Tibial artery (tissue), 4 donors: ENCODE measurements at regions not wholly inside any gene's neighbourhood (a gene's known extent, or its start where the extent isn't known, plus 50 kb on each side); places are given as distances from the start of the nearest gene placed in this dataset.
"Not testable (repeated sequence)": the region's sequence is repeated elsewhere in the genome, so short reads cannot be mapped to it uniquely, and the experiment has no call there.

Experiments
- DNase-seq, 2 donors: peaks; one replicate each; pipeline ENCODE4 v3.0.0-alpha.2; 2019
- H3K27ac ChIP-seq, 2 donors: fragments of 200-600 bp; sonication (generic) in 1 of 2; 1 replicate in 1 of 2; 2 replicates in 1 of 2; pipeline ENCODE4 v1.5.1; 2018 to 2019; ENCODE audit warnings: mild to moderate bottlenecking in 1 of 2
- H3K27me3 ChIP-seq, 2 donors: fragments of 200-600 bp; sonication (generic) in 1 of 2; one replicate each; pipeline versions ENCODE4 v1.5.1 to v1.6.0; 2016 to 2019
- H3K36me3 ChIP-seq, 3 donors: fragments of 200-600 bp; sonication (generic) in 2 of 3; one replicate each; pipeline ENCODE4 v1.5.1; 2016 to 2019; ENCODE audit warnings: mild to moderate bottlenecking in 2 of 3
- H3K4me1 ChIP-seq, 4 donors: fragments of 200-600 bp; sonication (generic) in 2 of 4; 1 replicate in 3 of 4; 2 replicates in 1 of 4; pipeline ENCODE4 v1.5.1; 2016 to 2019
- H3K4me3 ChIP-seq, 2 donors: fragments of 200-600 bp; sonication (generic) in 1 of 2; 1 replicate in 1 of 2; 2 replicates in 1 of 2; pipeline ENCODE4 v1.5.1; 2018 to 2019; ENCODE audit warnings: mild to moderate bottlenecking in 2 of 2
- H3K9me3 ChIP-seq, 3 donors: fragments of 200-600 bp; sonication (generic) in 1 of 3; one replicate each; pipeline ENCODE4 v1.5.1; 2016 to 2019
- intact Hi-C: fragments of 100-400 bp; cut with DNase I; formaldehyde crosslinking; loops from one replicate; pipeline ENCODE4 v1.15.0; 2023; ENCODE audit warnings: low total_unique reads
- TF ChIP-seq, protein P1 (sequence below), 2 experiments: fragments of 200-600 bp in 1 of 2; fragments of 450-650 bp in 1 of 2; IDR thresholded peaks; one replicate each; pipeline ENCODE4 v1.5.1; 2017 to 2019; ENCODE audit warnings: antibody characterized with exemption in 2 of 2, mild to moderate bottlenecking in 1 of 2, moderate library complexity in 1 of 2

DNA sequence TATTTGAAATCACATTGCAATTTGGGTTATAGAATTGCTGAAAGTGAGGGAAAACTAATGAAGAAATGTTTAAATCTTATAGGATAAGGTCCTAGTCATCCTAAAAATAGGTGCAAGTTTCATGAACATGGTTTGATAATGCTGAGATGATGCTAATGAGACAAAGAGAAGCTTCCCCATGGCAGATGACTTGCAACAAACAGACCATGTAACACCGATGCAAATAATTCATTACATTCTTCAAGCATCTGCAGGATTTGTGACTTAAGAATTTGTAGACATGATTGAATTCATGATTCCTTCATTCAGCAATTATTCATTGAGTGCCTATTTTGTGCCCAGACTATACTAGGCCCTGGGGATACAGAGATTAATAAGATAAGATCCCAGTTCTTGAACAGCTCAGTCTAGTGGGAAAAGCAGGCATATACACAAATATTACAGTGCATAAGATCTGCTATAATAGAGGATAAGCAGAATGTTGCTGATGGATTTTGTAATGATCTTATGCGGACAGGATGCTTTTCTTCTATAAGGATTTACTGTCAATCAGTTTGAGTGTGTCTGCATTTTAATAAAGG lies 367.9 kb upstream of the GBE1 start:
- intact Hi-C loops: no loop called here
- H3K36me3 ChIP-seq: no peaks in the 10 kb centered on the region
- H3K27ac ChIP-seq: no peak overlapping the region
- no peaks in the 10 kb centered on the region for H3K27me3 ChIP-seq
- no peaks in the 10 kb centered on the region for H3K4me1 ChIP-seq
- no peaks in the 10 kb centered on the region for H3K9me3 ChIP-seq
- no peak overlapping the region for H3K4me3 ChIP-seq
- no peak for DNase-seq
- TF ChIP-seq, protein P1, sequence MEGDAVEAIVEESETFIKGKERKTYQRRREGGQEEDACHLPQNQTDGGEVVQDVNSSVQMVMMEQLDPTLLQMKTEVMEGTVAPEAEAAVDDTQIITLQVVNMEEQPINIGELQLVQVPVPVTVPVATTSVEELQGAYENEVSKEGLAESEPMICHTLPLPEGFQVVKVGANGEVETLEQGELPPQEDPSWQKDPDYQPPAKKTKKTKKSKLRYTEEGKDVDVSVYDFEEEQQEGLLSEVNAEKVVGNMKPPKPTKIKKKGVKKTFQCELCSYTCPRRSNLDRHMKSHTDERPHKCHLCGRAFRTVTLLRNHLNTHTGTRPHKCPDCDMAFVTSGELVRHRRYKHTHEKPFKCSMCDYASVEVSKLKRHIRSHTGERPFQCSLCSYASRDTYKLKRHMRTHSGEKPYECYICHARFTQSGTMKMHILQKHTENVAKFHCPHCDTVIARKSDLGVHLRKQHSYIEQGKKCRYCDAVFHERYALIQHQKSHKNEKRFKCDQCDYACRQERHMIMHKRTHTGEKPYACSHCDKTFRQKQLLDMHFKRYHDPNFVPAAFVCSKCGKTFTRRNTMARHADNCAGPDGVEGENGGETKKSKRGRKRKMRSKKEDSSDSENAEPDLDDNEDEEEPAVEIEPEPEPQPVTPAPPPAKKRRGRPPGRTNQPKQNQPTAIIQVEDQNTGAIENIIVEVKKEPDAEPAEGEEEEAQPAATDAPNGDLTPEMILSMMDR (IDR thresholded peaks at IDR 0.05): no peak

GRCh38 chr3:82128271-82128670 lies 366.8 kb upstream of the GBE1 start:
- no peak overlapping the region for H3K27ac ChIP-seq
- H3K4me3 ChIP-seq: no peak overlapping the region
- TF ChIP-seq, protein P1 (IDR thresholded peaks at IDR 0.05): no peak
- intact Hi-C loops: no loop called here
- no peak for DNase-seq
- H3K27me3 ChIP-seq: no peaks in the 10 kb centered on the region
- H3K4me1 ChIP-seq: no peaks in the 10 kb centered on the region
- H3K9me3 ChIP-seq: no peaks in the 10 kb centered on the region
- no peaks in the 10 kb centered on the region for H3K36me3 ChIP-seq

DNA sequence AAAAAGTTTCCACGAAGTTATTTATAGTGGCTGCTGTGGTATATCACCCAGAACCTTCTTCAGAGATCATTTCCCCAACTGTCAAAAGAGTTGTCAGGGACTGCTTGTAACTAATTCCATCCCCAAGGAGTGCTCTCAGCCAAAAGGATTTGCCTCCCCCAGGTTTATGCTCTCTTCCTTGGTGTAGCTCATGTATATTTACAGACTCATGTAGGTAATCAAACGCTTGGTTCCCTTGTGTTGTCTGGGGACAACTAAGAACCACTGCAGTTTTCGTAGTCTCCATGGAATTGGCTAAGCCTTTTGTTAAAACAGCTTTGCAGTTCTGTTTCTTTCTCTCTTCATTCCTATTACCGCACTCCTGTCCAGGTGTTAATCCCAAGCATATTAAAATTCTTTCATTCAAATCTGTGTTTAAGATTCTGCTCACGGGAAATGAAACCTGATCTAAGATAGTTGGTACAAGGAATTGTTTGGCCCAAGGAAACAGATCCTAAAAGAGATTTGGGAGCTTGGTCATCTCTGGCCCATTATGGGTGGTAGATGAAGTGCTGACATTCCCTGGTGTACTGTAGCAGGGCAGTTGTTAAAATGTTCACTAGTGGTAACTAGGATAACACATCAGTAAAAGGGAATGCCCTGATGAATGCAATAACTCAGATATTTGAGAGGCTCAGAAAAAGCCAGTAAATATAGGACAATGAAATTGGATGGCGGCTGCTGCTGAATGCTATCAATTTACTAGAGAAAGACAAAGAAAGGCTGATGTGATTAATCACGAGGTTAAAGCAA lies 361.3 kb upstream of the GBE1 start:
- Histone ChIP-seq H3K9me3 (no peaks in the 10 kb centered on the region), H3K27me3 (no peaks in the 10 kb centered on the region), H3K4me1 (no peaks in the 10 kb centered on the region), H3K4me3 (no peak overlapping the region), H3K36me3 (no peaks in the 10 kb centered on the region), H3K27ac (no peak overlapping the region)
- TF ChIP-seq, protein P1 (IDR thresholded peaks at IDR 0.05): no peak
- no peak for DNase-seq
- intact Hi-C loops: no loop called here

DNA sequence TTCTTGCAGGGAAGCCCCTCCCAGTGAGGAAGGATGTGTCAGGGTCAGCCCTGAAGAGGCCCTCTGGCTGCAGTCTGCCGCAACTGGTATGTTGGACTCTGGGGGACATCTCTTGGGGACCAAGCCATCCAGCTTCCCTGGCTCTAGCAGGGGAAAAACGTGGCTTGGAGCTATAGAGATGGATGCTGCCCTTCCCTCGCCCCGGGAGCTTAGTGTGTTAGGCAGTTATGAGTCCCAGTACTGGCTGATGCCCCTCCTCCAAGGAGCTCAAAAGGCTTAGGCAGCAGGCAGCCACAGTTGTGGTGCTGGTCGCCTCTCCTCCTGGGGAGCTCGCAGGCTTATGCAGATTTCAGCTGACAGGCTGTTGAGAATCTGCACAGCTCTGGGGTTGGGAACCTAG lies 353.1 kb upstream of the GBE1 start:
- intact Hi-C loops: no loop called here
- no peak for DNase-seq
- H3K27me3 ChIP-seq: no peaks in the 10 kb centered on the region
- no peaks in the 10 kb centered on the region for H3K9me3 ChIP-seq
- no peak overlapping the region for H3K4me3 ChIP-seq
- no peak overlapping the region for H3K27ac ChIP-seq
- no peaks in the 10 kb centered on the region for H3K36me3 ChIP-seq
- TF ChIP-seq, protein P1 (IDR thresholded peaks at IDR 0.05): no peak
- no peaks in the 10 kb centered on the region for H3K4me1 ChIP-seq

- DNase-seq, H3K27ac ChIP-seq, H3K4me1 ChIP-seq, H3K36me3 ChIP-seq, H3K4me3 ChIP-seq, H3K9me3 ChIP-seq, intact Hi-C loops, H3K27me3 ChIP-seq: not testable (repeated sequence)
Measured at GRCh38 chr3:82110721-82111120, 349.3 kb upstream of the GBE1 start.

DNA sequence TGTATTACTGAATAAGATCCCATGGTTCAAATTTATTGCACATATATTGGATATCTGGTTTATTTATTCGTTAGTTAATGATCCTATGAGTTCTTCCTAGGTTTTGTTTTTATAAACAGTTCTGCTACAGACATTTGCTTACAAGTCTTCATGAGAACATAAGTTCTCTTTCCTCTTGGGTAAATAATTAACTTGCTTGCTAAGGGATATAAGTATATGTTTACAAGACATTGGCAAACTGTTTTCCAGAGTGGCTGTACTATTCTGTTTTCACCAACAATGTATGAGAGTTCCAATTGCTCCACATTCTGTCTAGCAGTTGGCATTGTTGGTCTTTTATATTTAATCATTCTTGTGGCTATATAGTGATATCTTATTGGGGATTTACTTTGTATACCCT lies 341.8 kb upstream of the GBE1 start:
- Histone ChIP-seq H3K4me3 (no peak overlapping the region), H3K36me3 (no peaks in the 10 kb centered on the region), H3K9me3 (no peaks in the 10 kb centered on the region), H3K27me3 (no peaks in the 10 kb centered on the region), H3K27ac (no peak overlapping the region), H3K4me1 (no peaks in the 10 kb centered on the region)
- no peak for DNase-seq
- TF ChIP-seq, protein P1 (IDR thresholded peaks at IDR 0.05): no peak
- intact Hi-C loops: no loop called here
